ENCODE measurements at regions not wholly inside any gene's neighbourhood (a gene's known extent, or its start where the extent isn't known, plus 50 kb on each side); places are given as distances from the start of the nearest gene placed in this dataset.

DNA sequence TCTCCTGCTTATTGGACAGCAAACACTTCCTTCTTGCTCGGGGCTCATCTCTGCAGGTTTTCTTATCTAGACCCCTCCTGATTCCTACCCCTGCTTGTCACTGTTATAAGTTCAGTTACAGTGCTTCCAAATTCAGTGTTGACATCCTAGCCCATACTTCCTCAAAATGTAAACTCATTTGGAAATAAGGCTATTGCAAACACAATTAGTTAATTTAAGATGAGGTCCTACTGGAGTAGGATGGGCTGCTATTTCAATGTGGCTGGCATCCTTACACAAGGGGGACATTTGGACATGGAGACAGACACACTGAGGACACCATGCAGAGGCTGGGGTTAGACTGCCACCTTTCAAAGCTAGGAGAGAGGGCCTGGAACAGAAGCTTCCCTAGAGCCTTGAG is 85.2 kb upstream of the NPVF start:
- DNase-seq (ENCODE audit: low read depth, low spot score): no peak
- H3K4me3 ChIP-seq (ENCODE audit: low read length): no peak overlapping the region

DNA sequence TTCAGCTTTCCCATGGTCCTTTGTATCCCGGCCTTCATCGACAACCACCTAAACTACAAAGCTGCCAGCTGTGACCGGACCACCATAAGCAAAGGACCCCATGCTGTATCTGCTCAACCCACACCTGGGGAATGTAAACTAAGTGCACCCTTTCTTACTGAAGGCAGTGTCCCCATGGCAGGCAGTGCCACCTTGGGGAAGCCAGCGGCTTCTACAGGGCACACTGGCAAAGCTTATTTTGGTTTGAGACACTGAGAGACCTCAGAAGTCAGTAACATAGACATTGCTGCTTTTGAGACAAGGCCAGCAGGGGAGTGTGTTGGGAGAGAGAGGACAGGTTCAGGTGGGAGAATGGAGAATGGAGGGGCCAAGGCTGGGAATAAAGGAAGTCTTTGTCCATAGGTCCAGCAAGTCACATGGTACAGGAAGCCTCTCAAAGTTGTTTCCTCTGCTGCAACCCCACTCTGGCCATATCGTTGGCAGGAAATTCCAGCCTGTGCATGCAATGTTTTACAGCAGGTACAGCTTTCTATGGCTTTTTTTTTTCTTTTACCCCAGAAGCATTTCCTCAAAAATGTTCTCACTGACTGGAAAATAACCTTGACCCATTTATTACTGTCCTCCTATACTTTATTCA is 85.9 kb upstream of the NPVF start:
- no peak for DNase-seq (ENCODE audit: low read depth, low spot score)

DNA sequence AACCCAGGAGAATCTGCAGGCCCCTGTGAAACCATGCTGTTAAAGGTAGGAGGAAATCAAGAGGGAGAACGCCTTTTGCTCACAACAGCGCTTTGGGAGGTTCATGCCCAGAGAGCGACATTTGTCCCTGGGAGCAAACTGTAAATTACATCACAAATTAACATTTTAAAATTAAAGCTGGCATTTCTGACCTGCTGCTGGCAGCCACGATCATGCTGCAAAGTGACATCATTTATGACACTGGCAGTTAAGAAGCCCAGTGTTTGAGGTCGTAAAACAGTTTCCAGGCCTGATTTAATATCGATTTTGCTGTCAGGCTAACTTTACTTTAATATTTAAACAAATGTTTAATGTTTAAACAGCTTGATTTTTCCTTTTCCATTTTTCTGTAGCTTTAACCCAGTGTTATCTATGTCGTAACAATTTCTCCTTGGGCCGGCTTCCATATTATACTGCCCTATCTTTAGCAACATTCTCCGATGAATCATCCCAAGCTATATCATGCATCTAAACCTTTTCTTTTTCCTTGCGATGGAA is 86.5 kb upstream of the NPVF start:
- no peak overlapping the region for H3K4me3 ChIP-seq (ENCODE audit: low read length)
- no peak for DNase-seq (ENCODE audit: low read depth, low spot score)

More for the DNA sequence above, 85.9 kb upstream of the NPVF start:
- no peak overlapping the region for H3K4me3 ChIP-seq (ENCODE audit: low read length)

DNA sequence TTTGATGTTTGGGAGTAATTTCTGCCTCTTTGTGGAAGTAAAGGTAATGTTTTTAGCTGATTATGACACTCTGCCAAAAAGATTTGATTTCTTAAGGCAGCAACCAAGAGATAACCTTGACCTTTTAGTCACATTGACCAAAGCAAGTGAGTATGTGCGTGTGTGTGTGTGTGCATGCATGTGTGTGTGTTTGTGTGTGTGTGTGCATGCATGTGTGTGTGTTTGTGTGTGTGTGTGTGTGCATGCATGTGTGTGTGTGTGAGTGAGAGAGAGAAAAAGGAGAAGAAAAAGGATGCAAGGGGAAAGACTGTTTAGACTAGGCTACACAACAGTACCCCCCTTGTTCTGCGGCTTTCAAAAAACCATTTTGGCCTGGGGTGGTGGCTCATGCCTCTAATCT is 88.1 kb upstream of the NPVF start:
- no peak for DNase-seq (ENCODE audit: low read depth, low spot score)
- H3K4me3 ChIP-seq (ENCODE audit: low read length): no peak overlapping the region

DNA sequence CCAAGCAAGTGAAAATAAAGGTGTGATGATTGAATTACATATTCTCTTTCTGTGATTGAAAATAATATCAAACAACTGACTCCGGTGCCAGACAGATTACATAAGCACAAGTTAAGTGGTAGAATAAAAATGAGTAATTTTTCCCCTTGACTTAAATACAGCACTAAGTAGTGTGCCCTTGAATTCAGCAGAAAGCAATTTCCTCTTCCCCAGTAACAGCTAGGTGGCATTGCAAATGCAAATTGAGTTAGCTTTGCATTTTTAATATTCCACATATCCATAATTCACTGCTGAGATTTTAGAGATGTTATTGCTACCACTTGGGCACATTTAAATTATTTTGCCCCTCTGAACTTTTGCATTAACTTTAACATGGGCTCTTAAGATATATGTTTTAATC is 89.8 kb upstream of the NPVF start:
- no peak overlapping the region for H3K4me3 ChIP-seq (ENCODE audit: low read length)
- no peak for DNase-seq (ENCODE audit: low read depth, low spot score)

DNA sequence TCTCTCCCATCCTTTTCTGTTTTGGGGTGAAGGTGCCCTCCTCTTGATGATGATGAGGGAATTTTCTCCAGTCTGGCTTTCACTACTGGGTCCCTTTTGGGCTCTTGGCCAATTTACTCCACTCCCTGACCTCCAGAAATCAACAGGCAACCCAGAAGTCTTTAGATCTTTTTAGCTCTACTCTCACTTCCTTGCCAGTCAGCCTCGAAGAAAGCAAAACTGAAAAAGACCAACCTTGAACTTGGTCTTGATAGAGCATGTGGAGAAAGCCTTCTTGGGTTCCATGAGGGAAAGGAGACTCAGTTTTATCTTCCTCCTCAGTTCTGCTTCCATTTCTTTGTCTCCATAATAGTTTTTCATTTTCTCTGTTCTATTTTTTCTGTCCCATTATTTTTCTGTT is 91.4 kb upstream of the NPVF start:
- no peak for DNase-seq (ENCODE audit: low read depth, low spot score)

DNA sequence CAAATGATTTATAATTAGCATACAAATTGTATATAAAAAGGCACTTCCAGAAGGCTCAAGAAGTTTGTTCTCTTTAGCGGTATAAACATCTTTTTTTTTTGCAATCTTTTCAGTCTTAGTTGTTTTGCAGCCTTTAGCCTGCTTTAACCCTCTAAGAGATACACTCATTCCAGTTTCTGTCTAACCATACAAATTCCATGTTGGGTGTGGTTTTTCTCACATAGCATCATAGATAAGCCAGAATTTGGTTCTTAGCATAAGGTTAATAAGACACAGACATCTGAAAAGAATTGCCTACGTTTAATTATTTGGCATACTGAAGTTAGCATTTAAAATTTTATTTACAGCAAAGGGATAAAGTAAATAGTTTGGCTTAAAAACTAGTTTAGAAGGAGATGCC is 92.5 kb upstream of the NPVF start:
- H3K4me3 ChIP-seq (ENCODE audit: low read length): no peak overlapping the region
- no peak for DNase-seq (ENCODE audit: low read depth, low spot score)

More for the DNA sequence above, 91.4 kb upstream of the NPVF start:
- no peak overlapping the region for H3K4me3 ChIP-seq (ENCODE audit: low read length)

DNA sequence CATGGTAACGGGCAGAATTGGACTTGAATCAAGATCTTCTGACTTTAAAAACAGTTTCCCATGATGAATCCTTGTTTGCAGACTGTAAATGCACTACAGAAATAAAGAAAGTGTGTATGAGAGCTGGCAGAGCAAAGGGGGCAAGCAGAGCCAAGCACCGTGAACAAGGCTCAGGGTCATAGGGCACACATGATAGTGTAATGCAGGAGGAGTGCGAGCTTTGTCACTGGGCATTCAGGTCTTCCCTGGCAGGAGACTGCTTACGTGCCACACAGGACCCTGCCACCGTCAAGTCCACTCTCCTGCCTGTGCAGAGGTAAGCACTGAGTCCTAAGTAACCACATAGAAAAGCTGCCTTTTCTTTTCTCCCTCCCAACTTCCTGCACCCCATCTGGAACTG is 93.1 kb upstream of the NPVF start:
- no peak overlapping the region for H3K4me3 ChIP-seq (ENCODE audit: low read length)
- DNase-seq (ENCODE audit: low read depth, low spot score): no peak

DNA sequence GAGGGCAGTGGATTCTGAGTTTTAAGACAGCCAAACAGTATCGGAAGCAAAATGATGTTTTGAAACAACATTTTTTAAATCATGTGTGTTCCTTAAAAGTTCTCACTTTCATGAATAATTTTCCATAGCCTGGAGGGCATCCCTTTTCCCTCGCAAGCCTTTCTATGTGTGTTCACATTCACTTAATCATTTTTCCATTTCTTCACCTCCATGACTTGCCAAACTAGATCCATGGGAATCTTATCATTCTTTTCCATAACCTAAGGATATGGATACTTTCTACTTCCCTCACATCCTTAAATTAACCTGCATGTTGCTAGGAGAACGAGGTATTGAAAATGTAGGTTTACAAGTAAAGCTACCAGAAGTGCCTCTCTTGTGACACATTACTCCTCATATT is 94.2 kb upstream of the NPVF start:
- DNase-seq (ENCODE audit: low read depth, low spot score): no peak
- H3K4me3 ChIP-seq (ENCODE audit: low read length): no peak overlapping the region

DNA sequence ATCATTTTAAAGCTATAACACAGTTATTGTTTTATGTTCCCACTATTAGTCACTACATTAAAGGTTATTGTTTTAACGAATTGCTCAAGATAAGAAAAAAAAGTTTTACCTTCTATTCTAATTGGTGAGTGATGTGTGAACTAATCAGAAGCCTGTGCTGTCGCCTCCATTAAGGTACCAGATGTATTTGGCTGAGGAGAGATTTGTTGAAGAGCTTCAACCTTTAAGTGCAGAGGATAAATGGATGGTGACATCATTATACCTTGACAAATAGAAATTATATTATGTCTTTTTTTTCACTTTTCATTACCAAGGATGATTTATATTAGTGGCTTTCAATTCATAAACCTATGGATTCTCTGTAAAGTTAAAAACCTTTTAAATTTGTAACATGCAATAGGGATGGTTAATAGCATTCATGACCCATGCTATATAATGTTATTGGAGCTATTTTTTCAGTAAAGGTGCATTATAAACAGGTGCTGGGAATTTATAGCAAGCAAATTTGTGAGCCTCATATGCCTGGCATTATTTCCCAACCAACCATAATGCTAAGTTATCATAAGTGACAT is 97.0 kb upstream of the NPVF start:
- H3K4me3 ChIP-seq (ENCODE audit: low read length): no peak overlapping the region
- no peak for DNase-seq (ENCODE audit: low read depth, low spot score)

DNA sequence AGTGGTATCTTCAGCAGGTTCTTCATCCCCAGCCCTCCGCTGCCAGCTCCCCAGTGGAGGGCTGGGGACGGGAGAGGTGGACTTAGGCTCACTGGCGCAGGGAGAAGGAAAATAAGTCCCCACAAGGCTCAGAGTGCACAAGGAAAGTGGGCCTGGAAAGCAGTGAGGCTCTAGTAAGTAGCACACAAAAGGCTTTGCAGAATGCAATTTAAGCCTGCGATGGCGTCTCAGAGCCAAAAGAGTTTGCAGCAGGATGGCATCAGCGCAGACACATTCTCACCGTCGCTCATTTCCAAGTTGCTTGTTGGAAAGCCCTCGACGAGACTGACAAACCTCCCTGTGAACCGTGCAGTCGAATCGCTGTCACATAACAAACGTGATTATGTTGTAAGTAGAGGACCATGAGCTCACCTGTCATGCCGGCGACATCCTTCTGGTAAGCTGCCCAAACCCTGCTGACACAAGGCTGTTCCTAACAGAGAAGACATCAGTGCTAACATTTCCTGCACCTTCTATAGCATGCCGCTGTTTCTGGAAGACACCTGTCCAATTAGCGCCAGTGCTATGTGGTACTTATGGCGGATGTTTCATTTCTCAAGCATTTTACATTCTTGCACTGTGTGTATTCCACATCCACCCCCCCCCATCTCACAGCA is 98.3 kb upstream of the NPVF start:
- H3K4me3 ChIP-seq (ENCODE audit: low read length): no peak overlapping the region
- no peak for DNase-seq (ENCODE audit: low read depth, low spot score)

DNA sequence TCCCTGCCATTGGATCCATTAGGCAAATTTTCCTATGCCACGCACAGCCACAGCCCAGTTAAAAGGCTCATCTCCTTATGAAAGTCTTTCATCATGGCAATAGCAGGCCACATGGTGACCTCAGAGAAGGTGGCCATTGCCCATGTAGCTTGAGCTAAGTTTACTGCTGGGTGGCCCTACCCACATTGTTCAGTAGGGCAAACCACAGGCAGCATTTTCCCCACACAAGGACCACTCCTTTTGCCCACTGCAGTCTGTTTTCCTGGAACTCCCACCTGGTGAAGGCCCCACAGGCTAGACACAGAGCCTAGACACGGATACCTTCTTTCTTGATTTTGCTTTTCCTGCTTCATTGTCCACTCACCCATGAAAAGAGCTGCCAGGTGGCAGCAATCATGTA is 101.5 kb upstream of the NPVF start:
- no peak overlapping the region for H3K4me3 ChIP-seq (ENCODE audit: low read length)
- DNase-seq (ENCODE audit: low read depth, low spot score): no peak

DNA sequence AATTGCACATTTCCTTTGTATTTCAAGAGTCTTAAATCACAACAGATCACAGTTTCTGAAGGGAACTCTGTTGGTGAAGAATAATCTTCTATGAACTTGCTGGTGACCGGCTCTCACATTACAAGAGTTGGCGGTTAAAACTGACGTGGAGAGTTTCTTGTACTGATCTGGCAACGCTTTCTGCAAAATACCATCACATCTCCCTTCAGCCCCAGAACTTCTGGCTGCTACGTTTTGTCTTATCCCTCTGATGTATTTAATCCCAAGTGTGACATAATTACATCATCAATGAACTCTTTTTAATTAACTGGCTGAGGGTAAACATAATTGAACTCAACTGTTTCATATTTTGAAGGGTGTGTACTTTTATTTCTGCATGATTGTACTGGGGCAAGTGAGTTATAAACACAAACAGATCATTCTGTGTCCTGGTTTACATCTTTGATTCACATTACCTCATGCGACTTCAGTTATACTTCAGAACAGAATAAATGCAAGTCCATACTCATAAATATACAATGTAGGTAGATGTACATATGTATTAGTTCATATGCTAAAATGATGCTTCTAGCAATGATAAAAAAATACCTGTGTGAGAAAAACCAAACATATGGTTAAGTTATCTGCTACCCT is 105.1 kb upstream of the NPVF start:
- no peak overlapping the region for H3K4me3 ChIP-seq (ENCODE audit: low read length)
- no peak for DNase-seq (ENCODE audit: low read depth, low spot score)

DNA sequence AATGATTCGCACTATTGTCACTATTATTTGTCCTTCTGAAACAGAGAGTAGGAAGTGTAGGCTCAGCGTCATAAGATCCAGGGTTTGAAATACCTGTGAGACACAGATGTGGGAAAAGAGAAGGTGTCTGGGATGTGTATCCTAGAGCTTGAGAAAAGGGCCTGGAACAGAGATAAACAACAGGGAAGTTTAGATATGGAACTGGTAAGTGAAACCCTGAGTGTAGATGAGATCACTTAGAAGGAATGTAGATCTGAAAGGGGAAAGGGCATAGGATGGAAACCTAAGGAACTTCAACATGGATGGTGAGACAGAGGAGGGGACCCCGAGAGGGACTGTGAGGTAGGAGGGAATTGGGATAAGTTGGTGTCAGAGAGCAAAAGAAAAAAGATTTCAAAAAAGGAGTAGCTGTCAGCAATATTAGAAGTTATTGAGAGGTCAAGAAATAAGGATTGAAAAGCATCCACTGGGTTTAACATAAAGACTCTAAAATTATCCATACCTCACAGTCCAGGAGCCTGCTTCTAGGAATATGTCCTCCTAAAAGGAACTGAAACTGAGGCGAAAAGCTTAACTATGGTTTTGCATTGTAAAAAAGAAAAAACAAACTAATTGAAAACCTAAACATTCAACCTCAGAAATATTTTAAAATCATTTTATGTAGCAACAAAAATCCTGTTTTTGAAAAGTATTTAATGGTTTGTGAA is 119.2 kb upstream of the NPVF start:
- DNase-seq (ENCODE audit: low read depth, low spot score): no peak
- no peak overlapping the region for H3K4me3 ChIP-seq (ENCODE audit: low read length)

DNA sequence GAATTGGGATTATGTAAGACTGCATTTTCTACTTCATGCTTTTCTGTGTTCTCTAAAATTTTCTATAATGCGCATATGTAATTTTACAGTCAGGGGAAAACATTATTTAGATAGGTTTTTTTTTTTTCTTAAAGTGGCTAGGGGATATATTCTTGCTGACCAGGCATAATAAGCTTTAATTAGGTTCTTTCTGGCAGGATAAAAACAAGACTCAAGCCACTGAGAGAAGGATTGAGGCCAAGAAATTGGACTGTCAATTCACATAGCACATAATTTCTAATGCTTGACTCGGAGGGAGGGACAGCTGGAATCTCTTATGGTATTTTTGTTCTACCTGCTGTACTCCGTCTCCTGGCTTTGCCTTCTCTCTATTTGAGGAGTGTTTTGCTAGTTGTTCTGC is 119.8 kb upstream of the NPVF start:
- DNase-seq (ENCODE audit: low read depth, low spot score): no peak
- no peak overlapping the region for H3K4me3 ChIP-seq (ENCODE audit: low read length)

DNA sequence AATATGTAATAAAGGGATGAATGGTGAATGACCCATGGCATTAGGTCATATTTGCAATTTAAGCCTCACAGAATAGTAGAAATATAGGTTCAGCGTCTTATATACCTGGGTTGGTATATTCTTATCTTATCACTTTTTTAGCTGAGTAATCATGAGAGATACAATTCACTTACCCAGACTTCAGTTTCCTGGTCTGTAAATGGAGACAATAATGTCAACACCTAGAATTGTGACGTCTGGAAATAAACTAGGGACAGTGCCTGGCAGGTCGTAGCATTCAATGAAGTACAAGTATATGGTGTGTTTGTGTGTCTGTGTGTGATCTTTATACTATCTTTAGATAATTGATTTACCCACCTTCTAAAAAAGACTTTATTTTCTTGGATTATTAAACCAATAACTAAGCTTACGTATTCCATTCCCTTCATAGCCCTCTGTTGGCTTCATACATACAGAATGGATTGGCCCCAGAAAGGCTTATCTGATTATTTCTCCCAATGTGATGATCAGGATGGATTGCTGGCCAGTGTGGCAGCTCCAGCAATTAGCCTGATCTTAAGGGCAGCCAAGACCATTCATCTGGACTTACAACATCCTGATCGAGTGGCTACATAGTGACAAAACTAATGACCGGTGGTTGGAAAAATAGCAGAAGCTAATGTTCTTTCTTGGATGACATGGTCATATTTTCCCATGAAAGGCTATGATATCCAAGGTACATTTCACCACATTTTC is 121.2 kb upstream of the NPVF start:
- no peak for DNase-seq (ENCODE audit: low read depth, low spot score)
- no peak overlapping the region for H3K4me3 ChIP-seq (ENCODE audit: low read length)

DNA sequence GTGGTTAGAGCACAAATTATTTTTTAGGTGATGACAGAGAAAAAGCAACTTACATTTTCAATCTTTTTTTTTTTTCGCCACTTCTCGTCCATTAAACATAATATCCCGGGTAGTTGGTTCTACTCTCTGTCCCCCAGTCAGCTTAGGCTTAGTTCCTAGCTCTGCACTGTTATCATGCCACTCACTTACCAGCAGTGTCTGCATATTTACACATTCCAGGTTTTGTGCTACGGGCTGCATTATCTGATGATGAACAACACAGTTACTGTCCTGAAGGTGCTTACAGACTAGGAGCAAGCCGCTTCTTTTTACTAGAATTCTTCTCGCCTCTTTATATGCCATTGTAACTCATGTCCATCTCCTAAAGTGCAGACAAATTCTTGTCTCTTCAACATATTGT is 121.8 kb upstream of the NPVF start:
- DNase-seq (ENCODE audit: low read depth, low spot score): no peak
- H3K4me3 ChIP-seq (ENCODE audit: low read length): no peak overlapping the region

DNA sequence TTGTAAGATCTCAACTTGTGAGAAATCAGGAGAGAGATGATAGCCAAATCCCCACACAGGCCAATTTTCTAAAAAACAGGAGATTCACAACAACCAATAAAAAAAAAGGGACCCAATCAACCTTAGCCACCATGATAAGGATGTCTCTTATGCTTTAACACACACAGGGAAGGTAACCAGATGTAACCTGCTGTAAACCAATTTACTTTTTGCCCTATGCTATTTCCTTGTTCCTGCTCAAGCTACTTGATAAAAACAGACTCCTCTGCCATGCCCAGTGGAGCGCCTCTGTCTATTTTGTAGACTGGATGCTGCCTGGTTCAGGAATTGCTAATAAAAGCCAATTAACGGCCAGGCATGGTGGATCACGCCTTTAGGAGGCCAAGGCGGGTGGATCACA is 123.5 kb upstream of the NPVF start:
- no peak overlapping the region for H3K4me3 ChIP-seq (ENCODE audit: low read length)
- DNase-seq (ENCODE audit: low read depth, low spot score): no peak

DNA sequence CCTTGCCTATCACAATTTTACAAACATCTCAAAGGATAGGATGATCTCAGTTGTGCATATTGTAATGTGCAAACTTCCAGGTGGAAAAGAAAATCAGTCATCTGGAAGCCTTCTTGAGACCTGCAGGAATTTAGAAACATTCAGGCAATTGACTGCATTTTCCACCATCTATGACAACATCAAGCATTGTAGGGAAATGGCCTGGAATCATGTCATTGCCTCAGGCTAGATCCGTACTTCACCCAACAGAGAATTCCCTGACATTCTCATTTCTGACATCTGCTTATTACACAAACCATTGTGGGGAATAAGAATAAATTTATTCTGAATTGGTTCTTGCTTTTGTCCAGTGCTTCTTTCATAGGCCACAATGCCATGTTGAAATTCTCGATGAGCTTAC is 124.9 kb upstream of the NPVF start:
- no peak for DNase-seq (ENCODE audit: low read depth, low spot score)
- H3K4me3 ChIP-seq (ENCODE audit: low read length): no peak overlapping the region
